ENCODE measurements at regions not wholly inside any gene's neighbourhood (a gene's known extent, or its start where the extent isn't known, plus 50 kb on each side); places are given as distances from the start of the nearest gene placed in this dataset.

GRCh38 chr2:2940061-2940460 is 437.6 kb downstream of the EIPR1 start:
- Histone ChIP-seq H3K27me3 (no peaks in the 10 kb centered on the region), H3K4me1 (no peaks in the 10 kb centered on the region), H3K27ac (no peak overlapping the region), H3K9me3 (no peaks in the 10 kb centered on the region), H3K4me3 (no peak overlapping the region), H3K36me3 (no peaks in the 10 kb centered on the region)
- intact Hi-C loops (cut with DNase I): no loop called here
- DNase-seq (ENCODE audit: low spot score in 2 of 2): no peak
- TF ChIP-seq CTCF (IDR thresholded peaks at IDR 0.05): no peak

GRCh38 chr2:2939078-2939795 is 438.4 kb downstream of the EIPR1 start:
- Histone ChIP-seq H3K36me3 (no peaks in the 10 kb centered on the region), H3K4me1 (no peaks in the 10 kb centered on the region), H3K27me3 (no peaks in the 10 kb centered on the region), H3K9me3 (no peaks in the 10 kb centered on the region), H3K27ac (no peak overlapping the region), H3K4me3 (no peak overlapping the region)
- TF ChIP-seq CTCF (IDR thresholded peaks at IDR 0.05): no peak
- intact Hi-C loops (cut with DNase I): no loop called here
- DNase-seq (ENCODE audit: low spot score in 2 of 2): no peak

- Histone ChIP-seq H3K36me3 (no peaks in the 10 kb centered on the region), H3K4me1 (no peaks in the 10 kb centered on the region), H3K9me3 (no peaks in the 10 kb centered on the region), H3K27me3 (no peaks in the 10 kb centered on the region), H3K27ac (no peak overlapping the region), H3K4me3 (no peak overlapping the region)
- intact Hi-C loops (cut with DNase I): no loop called here
- DNase-seq (ENCODE audit: low spot score in 2 of 2): no peak
- no peak for TF ChIP-seq CTCF (IDR thresholded peaks at IDR 0.05)
Measured at GRCh38 chr2:2938481-2938880, 439.1 kb downstream of the EIPR1 start.

- Histone ChIP-seq H3K27me3 (no peaks in the 10 kb centered on the region), H3K4me3 (no peak overlapping the region), H3K36me3 (no peaks in the 10 kb centered on the region), H3K9me3 (no peaks in the 10 kb centered on the region), H3K27ac (no peak overlapping the region), H3K4me1 (no peaks in the 10 kb centered on the region)
- TF ChIP-seq CTCF (IDR thresholded peaks at IDR 0.05): no peak
- DNase-seq (ENCODE audit: low spot score in 2 of 2): no peak
- intact Hi-C loops (cut with DNase I): no loop called here
Measured at GRCh38 chr2:2935445-2936149, 442.0 kb downstream of the EIPR1 start.

GRCh38 chr2:2933426-2933825 is 444.2 kb downstream of the EIPR1 start:
- intact Hi-C loops (cut with DNase I): no loop called here
- Histone ChIP-seq H3K4me3 (no peak overlapping the region), H3K36me3 (no peaks in the 10 kb centered on the region), H3K9me3 (peaks cover 0 to 4% of the 10 kb centered on the region in 2 donors), H3K27ac (no peak overlapping the region), H3K4me1 (no peaks in the 10 kb centered on the region), H3K27me3 (no peaks in the 10 kb centered on the region)
- no peak for TF ChIP-seq CTCF (IDR thresholded peaks at IDR 0.05)
- no peak for DNase-seq (ENCODE audit: low spot score in 2 of 2)
